GM18508 (cell line): ENCODE measurements at regions not wholly inside any gene's neighbourhood (a gene's known extent, or its start where the extent isn't known, plus 50 kb on each side); places are given as distances from the start of the nearest gene placed in this dataset.
"Not testable (repeated sequence)": the region's sequence is repeated elsewhere in the genome, so short reads cannot be mapped to it uniquely, and the experiment has no call there.

Source experiments
- ATAC-seq: cut with Tn5 transposase; IDR thresholded peaks from one replicate; pipeline ENCODE4 v1.9.1; 2021; ENCODE audit warnings: moderate number of reproducible peaks; ENCODE audit not compliant: insufficient read depth, unreplicated experiment

GRCh38 chr12:124655698-124656516 is 88.5 kb upstream of the NCOR2 start:
- ATAC-seq = no peak

GRCh38 chr12:124655048-124655697 is 87.8 kb upstream of the NCOR2 start:
- no peak for ATAC-seq

DNA sequence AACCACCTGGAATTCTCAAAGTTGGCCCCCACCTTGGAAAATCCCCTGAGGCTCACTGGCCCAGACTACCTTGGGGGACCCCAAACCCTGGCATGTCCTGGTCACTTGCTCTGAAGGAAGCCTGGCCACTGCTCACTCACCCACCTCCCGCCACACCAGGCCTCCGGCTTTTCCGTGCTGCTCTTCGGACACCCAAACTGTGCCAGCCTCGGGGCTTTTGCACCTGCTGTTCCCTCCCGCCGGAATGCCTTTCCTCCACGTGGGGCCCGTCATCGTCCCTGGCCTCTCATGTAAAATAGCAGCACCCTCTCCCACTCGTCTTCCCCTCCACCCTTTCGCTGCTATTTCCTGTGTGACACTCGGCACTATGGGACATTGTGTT is 87.2 kb upstream of the NCOR2 start:
- ATAC-seq = no peak

DNA sequence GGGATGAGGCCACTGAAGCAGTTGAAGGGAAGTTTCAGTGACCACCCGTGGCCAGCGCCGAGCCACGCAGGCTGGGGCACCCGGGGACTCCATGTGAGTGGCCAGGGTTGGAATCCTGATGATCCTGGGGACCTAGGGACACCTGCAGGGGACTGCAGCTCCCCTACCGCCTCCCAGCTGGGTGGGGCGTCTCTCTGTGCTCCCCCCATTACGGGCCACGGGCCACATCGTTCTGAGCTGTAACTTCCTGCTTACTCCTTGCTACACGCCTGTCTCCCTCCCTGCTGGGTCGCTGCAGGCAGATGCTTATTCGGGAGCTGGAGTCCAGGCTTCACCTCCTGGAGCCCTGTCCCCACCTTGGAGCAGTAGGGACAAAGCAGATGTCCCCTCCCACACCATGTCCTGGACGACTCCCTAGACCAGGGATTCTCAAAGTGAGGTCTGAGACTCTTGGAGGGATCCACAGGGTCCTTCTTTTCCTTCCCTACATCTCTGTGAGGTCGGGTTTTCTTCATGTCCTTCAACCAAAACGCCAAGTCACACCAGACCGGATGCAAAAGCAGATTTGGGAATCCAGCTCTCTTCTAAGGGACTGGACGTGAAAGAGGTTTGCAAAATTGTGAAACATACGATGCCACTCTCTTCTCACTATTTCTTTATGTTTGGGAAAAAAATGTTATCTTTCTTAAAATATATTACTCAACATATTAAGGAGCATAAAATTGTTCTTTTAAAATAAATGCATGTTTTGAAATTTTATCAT is 85.9 kb upstream of the NCOR2 start:
- ATAC-seq = no peak

GRCh38 chr12:124652661-124653060 is 85.2 kb upstream of the NCOR2 start:
- no peak for ATAC-seq

DNA sequence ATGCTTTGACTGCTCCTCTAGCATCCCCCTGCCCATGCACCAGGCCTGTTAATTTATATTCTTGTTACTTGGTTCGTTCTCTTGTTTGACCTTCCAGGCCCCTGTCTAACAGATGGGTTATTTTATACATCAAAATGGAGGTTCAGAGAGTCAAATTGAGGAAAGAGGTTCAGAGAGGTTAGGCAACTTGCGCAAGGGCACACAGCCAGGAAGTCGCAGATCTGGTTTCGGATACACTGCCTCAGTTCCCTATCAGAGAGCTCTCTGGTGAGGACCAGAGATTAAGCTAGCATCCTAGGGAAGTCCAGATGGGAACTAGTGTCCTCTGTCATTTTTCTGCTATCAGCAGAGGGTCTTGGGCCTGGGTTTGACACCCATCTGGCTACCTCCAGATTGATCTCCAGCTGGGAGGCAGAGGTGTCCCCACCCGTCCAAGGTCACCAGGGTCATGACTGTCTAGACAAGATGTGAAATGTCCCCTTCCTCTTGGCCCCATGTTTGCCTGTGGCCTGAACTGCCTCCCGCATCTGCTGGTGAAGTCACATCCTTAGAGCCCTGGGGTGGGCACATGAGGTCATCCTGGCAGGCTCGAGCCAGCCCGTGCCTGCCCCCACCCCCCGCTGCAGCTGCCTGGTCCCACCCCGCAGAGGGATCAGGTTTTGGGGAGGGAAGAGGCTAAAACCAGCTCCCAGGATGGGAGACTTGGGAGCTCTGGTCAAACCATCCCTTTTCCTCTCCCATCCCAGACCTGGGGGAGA is 84.3 kb upstream of the NCOR2 start:
- no peak for ATAC-seq

- no peak for ATAC-seq
These were observed 83.5 kb upstream of the NCOR2 start for GRCh38 chr12:124650912-124651311.

DNA sequence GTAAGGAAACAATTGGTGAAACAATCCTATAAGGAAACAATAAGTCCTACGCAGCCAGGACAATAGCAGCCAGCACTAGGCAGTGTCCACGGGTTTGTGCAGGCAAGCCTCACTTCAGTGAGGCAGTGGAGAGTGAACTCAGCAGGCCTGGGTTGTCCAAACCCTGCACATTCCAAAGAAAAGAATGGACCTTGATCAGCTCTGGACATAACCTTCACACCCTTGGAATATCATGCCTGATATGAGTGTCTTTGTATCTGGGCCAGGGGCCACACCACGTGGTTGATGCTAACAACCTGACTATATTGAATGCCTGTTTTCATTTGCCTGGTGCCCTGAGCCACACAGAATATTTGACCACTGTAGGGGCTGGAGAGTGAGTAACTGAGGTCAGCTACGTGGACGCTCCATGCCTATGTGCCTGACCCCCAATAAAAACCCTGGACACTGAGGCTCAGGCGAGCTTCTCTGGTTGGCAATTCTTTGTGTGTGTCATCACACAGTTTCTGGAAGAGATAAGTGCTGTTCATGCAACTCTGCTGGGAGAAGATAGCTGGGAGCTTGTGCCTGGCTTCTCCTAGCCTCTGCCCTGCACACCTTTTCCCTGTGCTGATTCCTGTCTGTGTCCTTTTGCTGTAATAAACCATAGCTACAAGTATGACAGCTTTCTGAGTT is 81.4 kb upstream of the NCOR2 start:
- no peak for ATAC-seq

GRCh38 chr12:124647316-124647715 is 79.9 kb upstream of the NCOR2 start:
- ATAC-seq = no peak

- no peak for ATAC-seq
These were observed 79.2 kb upstream of the NCOR2 start for GRCh38 chr12:124646385-124647230.

DNA sequence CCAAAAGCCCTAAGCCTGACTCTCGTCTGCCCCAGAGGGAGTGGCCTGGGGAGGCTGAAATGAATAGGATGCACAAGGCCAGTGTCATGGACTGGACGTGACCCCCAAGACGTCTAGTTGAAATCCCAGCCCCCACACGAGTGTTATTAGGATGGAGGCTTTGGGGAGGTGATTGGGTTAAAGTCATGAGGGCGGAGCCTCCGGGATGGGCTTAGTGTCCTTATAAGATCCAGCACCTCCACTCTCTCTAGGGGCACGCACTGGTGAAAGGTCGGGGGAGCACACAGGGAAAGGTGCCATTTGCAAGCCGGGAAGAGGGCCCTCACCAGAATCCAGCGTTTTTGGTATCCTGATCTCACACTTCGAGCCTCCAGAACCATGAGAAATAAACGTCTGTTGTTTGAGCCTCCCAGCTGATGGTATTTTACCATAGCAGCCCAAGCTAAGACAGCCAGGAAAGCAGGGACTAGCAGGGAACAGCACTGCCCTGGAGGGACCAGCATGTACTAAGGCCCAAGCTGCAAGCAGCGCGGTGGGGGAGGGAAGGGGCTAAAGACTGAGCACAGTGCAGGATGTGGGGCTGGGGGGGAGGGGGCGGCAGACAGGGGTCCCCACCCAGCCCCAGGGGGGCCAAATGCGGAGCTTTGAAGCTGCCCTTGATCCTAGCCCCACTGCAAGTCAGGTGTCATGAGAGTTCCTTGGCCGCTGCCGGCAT is 78.3 kb upstream of the NCOR2 start:
- ATAC-seq = no peak

- not testable (repeated sequence) for ATAC-seq
These were observed 76.4 kb upstream of the NCOR2 start for GRCh38 chr12:124643768-124644167.

- ATAC-seq = no peak
These were observed 74.7 kb upstream of the NCOR2 start for GRCh38 chr12:124642105-124642504.

DNA sequence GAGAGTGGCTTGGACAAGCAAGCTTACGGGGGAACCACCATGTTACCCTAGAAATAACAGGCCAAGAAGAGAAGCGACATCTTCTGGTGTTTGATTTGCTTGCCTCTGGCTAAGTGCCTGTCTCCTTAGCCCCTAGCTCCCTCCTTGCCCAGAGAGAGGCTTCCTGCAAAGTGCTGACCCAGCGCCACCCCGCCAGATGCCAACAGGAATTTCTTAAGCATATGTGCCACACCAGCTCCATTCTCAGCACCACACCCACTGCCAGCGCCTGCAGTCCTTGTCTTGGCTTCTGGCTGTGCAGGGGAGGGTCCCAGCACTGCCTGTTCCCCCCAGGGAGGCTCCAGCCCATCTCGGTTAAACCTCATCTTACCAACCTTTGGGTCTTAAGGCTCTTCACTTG is 74.2 kb upstream of the NCOR2 start:
- no peak for ATAC-seq

- no peak for ATAC-seq
These were observed 72.6 kb upstream of the NCOR2 start for GRCh38 chr12:124640056-124640455.

DNA sequence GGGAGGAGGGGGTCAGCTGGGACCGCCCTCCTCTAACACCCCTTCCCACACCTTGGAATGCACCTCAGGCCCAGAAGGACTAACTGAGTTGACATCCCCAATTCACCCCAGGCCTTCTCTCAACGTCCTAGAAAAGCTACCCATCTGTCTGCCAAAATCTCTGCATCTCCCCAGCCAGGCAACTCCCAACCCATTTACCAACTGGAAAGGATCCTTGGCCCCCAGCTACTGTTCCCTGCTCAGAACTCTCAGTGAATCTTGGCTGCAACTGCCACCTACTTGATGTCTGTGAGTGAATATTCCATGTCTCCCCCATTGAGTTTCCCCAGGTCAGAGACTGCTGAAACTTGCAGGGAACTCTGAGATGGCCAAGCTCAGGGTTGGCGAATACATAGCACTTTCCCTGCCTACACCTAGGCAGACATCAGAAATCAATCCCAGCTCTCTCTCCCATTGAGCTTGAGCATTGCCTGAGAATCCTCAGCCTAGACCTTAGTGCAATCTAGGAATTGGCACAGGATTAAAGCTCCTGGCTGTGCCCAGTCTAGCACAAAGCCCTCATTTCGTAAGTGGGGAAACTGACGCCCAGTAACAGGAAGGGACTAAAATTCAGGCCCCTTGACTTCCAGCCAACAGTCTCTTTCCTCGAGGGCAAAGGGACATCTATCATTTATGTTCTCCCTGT is 71.9 kb upstream of the NCOR2 start:
- ATAC-seq = no peak

GRCh38 chr12:124637581-124637981 is 70.2 kb upstream of the NCOR2 start:
- no peak for ATAC-seq

GRCh38 chr12:124637163-124637562 is 69.8 kb upstream of the NCOR2 start:
- no peak for ATAC-seq
